ENCODE measurements at regions not wholly inside any gene's neighbourhood (a gene's known extent, or its start where the extent isn't known, plus 50 kb on each side); places are given as distances from the start of the nearest gene placed in this dataset.

GRCh38 chr3:72093270-72093991 is 308.5 kb upstream of the PROK2 start:
- Histone ChIP-seq H3K36me3 (ENCODE audit: control insufficient read depth, insufficient read depth, low read length) (no peaks in the 10 kb centered on the region), H3K27me3 (ENCODE audit: control insufficient read depth, insufficient read depth, low read length) (peaks cover 26% of the 10 kb centered on the region), H3K4me3 (ENCODE audit: low read depth, low read length) (no peak overlapping the region)
- no peak for DNase-seq (ENCODE audit: low read depth)
- no peak for TF ChIP-seq CTCF (IDR thresholded peaks at IDR 0.05; ENCODE audit: insufficient read depth, low read length, poor library complexity, severe bottlenecking)

GRCh38 chr3:72092778-72093177 is 307.8 kb upstream of the PROK2 start:
- H3K4me3 ChIP-seq (ENCODE audit: low read depth, low read length): no peak overlapping the region
- no peaks in the 10 kb centered on the region for H3K36me3 ChIP-seq (ENCODE audit: control insufficient read depth, insufficient read depth, low read length)
- TF ChIP-seq CTCF (IDR thresholded peaks at IDR 0.05; ENCODE audit: insufficient read depth, low read length, poor library complexity, severe bottlenecking): no peak
- peaks cover 20% of the 10 kb centered on the region for H3K27me3 ChIP-seq (ENCODE audit: control insufficient read depth, insufficient read depth, low read length)
- no peak for DNase-seq (ENCODE audit: low read depth)

- DNase-seq (ENCODE audit: low read depth): no peak
- TF ChIP-seq CTCF (IDR thresholded peaks at IDR 0.05; ENCODE audit: insufficient read depth, low read length, poor library complexity, severe bottlenecking): no peak
- Histone ChIP-seq H3K27me3 (ENCODE audit: control insufficient read depth, insufficient read depth, low read length) (peaks cover 14% of the 10 kb centered on the region), H3K4me3 (ENCODE audit: low read depth, low read length) (no peak overlapping the region), H3K36me3 (ENCODE audit: control insufficient read depth, insufficient read depth, low read length) (no peaks in the 10 kb centered on the region)
Observed at GRCh38 chr3:72088486-72089025, 303.6 kb upstream of the PROK2 start.

- DNase-seq (ENCODE audit: low read depth): no peak
- Histone ChIP-seq H3K27me3 (ENCODE audit: control insufficient read depth, insufficient read depth, low read length) (peaks cover 9% of the 10 kb centered on the region), H3K4me3 (ENCODE audit: low read depth, low read length) (no peak overlapping the region), H3K36me3 (ENCODE audit: control insufficient read depth, insufficient read depth, low read length) (no peaks in the 10 kb centered on the region)
- no peak for TF ChIP-seq CTCF (IDR thresholded peaks at IDR 0.05; ENCODE audit: insufficient read depth, low read length, poor library complexity, severe bottlenecking)
Observed at GRCh38 chr3:72087420-72087819, 302.5 kb upstream of the PROK2 start.

GRCh38 chr3:72086743-72087087 is 301.8 kb upstream of the PROK2 start:
- no peak for TF ChIP-seq CTCF (IDR thresholded peaks at IDR 0.05; ENCODE audit: insufficient read depth, low read length, poor library complexity, severe bottlenecking)

More at GRCh38 chr3:72086743-72087087, 301.8 kb upstream of the PROK2 start:
- H3K4me3 ChIP-seq (ENCODE audit: low read depth, low read length): no peak overlapping the region
- no peak for DNase-seq (ENCODE audit: low read depth)
- peaks cover 7% of the 10 kb centered on the region for H3K27me3 ChIP-seq (ENCODE audit: control insufficient read depth, insufficient read depth, low read length)
- no peaks in the 10 kb centered on the region for H3K36me3 ChIP-seq (ENCODE audit: control insufficient read depth, insufficient read depth, low read length)

All from kidney epithelial cell (primary cell).